H9 (cell line): ENCODE measurements at regions not wholly inside any gene's neighbourhood (a gene's known extent, or its start where the extent isn't known, plus 50 kb on each side); places are given as distances from the start of the nearest gene placed in this dataset.

Experiments
- DNase-seq: peaks from one replicate; pipeline ENCODE4 v3.0.0-alpha.2; 2017
- H2AFZ ChIP-seq: one replicate; pipeline ENCODE4 v1.6.1; 2013; ENCODE audit warnings: mild to moderate bottlenecking, low read length, control low read depth, moderate library complexity
- H2AK5ac ChIP-seq: 2 replicates; pipeline ENCODE4 v1.6.1; 2013; ENCODE audit warnings: low read length, control low read depth, mixed read lengths; ENCODE audit not compliant: insufficient read length
- H2BK120ac ChIP-seq: one replicate; pipeline ENCODE4 v1.6.1; 2013; ENCODE audit warnings: low read depth, mild to moderate bottlenecking, low read length, control low read depth, inconsistent platforms; ENCODE audit not compliant: poor library complexity, severe bottlenecking
- H2BK12ac ChIP-seq: 2 replicates; pipeline ENCODE4 v1.6.1; 2013; ENCODE audit warnings: low read length, control low read depth, mixed read lengths, low read depth; ENCODE audit not compliant: insufficient read length
- H2BK15ac ChIP-seq: 2 replicates; pipeline ENCODE4 v1.6.1; 2013; ENCODE audit warnings: low read depth, low read length, control low read depth
- H2BK20ac ChIP-seq: one replicate; pipeline ENCODE4 v1.6.1; 2013; ENCODE audit warnings: low read depth, mild to moderate bottlenecking, low read length, control low read depth, inconsistent platforms; ENCODE audit not compliant: poor library complexity, severe bottlenecking
- H2BK5ac ChIP-seq: 2 replicates; pipeline ENCODE4 v1.6.1; 2013; ENCODE audit warnings: low read length, control low read depth, mixed read lengths; ENCODE audit not compliant: insufficient read length
- H3K14ac ChIP-seq: 2 replicates; pipeline ENCODE4 v1.6.1; 2013; ENCODE audit warnings: low read length, control low read depth; ENCODE audit not compliant: insufficient read depth
- H3K18ac ChIP-seq: 2 replicates; pipeline ENCODE4 v1.6.1; 2013; ENCODE audit warnings: low read depth, mild to moderate bottlenecking, mixed read lengths, low read length, control low read depth; ENCODE audit not compliant: insufficient read length
- H3K23ac ChIP-seq: 2 replicates; pipeline ENCODE4 v1.6.1; 2013; ENCODE audit warnings: low read length, control low read depth, mixed read lengths, low read depth; ENCODE audit not compliant: insufficient read length
- H3K23me2 ChIP-seq: 2 replicates; pipeline ENCODE4 v1.6.1; 2013; ENCODE audit warnings: low read depth, mild to moderate bottlenecking, mixed read lengths, low read length, control low read depth; ENCODE audit not compliant: insufficient read length, poor library complexity, severe bottlenecking
- H3K27ac ChIP-seq: 2 replicates; pipeline ENCODE4 v1.5.1; 2013; ENCODE audit warnings: low read length, control low read depth, mixed read lengths, low read depth; ENCODE audit not compliant: insufficient read length
- H3K27me3 ChIP-seq: 2 replicates; pipeline ENCODE4 v1.6.1; 2013; ENCODE audit warnings: low read length, control low read depth, inconsistent platforms; ENCODE audit not compliant: insufficient read depth
- H3K4ac ChIP-seq: 2 replicates; pipeline ENCODE4 v1.6.1; 2013; ENCODE audit warnings: low read depth, mild to moderate bottlenecking, control low read depth, inconsistent platforms, low read length, moderate library complexity
- H3K4me1 ChIP-seq: 2 replicates; pipeline ENCODE4 v1.6.1; 2013; ENCODE audit warnings: low read length, control low read depth, inconsistent platforms; ENCODE audit not compliant: insufficient read depth
- H3K4me2 ChIP-seq: 2 replicates; pipeline ENCODE4 v1.6.1; 2013; ENCODE audit warnings: low read length, control low read depth, mixed read lengths; ENCODE audit not compliant: insufficient read length, insufficient read depth
- H3K56ac ChIP-seq: 2 replicates; pipeline ENCODE4 v1.6.1; 2013; ENCODE audit warnings: low read depth, mild to moderate bottlenecking, mixed read lengths, low read length, control low read depth; ENCODE audit not compliant: insufficient read length
- H3K79me1 ChIP-seq: 2 replicates; pipeline ENCODE4 v1.6.1; 2013; ENCODE audit warnings: low read depth, mild to moderate bottlenecking, moderate library complexity, low read length, control low read depth, inconsistent platforms; ENCODE audit not compliant: insufficient read depth, poor library complexity, severe bottlenecking
- H3K79me2 ChIP-seq: 2 replicates; pipeline ENCODE4 v1.6.1; 2013; ENCODE audit warnings: low read length, control low read depth, inconsistent platforms; ENCODE audit not compliant: insufficient read depth
- H3K9ac ChIP-seq: 2 replicates; pipeline ENCODE4 v1.6.1; 2013; ENCODE audit warnings: low read length, control low read depth, mixed read lengths; ENCODE audit not compliant: insufficient read length; ENCODE audit errors: extremely low read depth
- H3K9me3 ChIP-seq: one replicate; pipeline ENCODE4 v1.6.1; 2013; ENCODE audit warnings: low read depth, low read length, inconsistent platforms; ENCODE audit not compliant: control insufficient read depth
- H3T11ph ChIP-seq: one replicate; pipeline ENCODE4 v1.6.1; 2013; ENCODE audit warnings: mild to moderate bottlenecking, low read length, control low read depth, inconsistent platforms
- H4K20me1 ChIP-seq: one replicate; pipeline ENCODE4 v1.6.1; 2013; ENCODE audit not compliant: control insufficient read depth, insufficient read length, insufficient read depth
- H4K5ac ChIP-seq: 2 replicates; pipeline ENCODE4 v1.6.1; 2013; ENCODE audit warnings: low read depth, mild to moderate bottlenecking, mixed read lengths, low read length, control low read depth; ENCODE audit not compliant: insufficient read length
- H4K8ac ChIP-seq: replicated peaks from 2 replicates; pipeline ENCODE4 v1.6.1; 2013; ENCODE audit warnings: low read length, control low read depth, mixed read lengths, low read depth; ENCODE audit not compliant: insufficient read length
- H4K91ac ChIP-seq: 2 replicates; pipeline ENCODE4 v1.6.1; 2013; ENCODE audit warnings: low read depth, mild to moderate bottlenecking, moderate library complexity, mixed read lengths, low read length, control low read depth; ENCODE audit not compliant: insufficient read length
- H3K27ac Mint-ChIP-seq, 3 experiments: 2 replicates in 2 of 3; 3 replicates in 1 of 3; pipeline ENCODE4 v1.8.0; 2020 to 2021; ENCODE audit warnings: mixed read lengths in 3 of 3, mild to moderate bottlenecking in 1 of 3, moderate library complexity in 1 of 3
- H3K27me3 Mint-ChIP-seq: 2 replicates; pipeline ENCODE4 v1.8.0; 2021; ENCODE audit warnings: low read depth, mild to moderate bottlenecking, moderate library complexity, mixed read lengths
- H3K36me3 Mint-ChIP-seq, 3 experiments: 2 replicates in 2 of 3; 3 replicates in 1 of 3; pipeline ENCODE4 v1.8.0; 2020 to 2021; ENCODE audit warnings: low read depth in 3 of 3, mixed read lengths in 3 of 3; ENCODE audit not compliant: insufficient read depth in 1 of 3
- H3K4me1 Mint-ChIP-seq, 2 experiments: 2 replicates each; pipeline ENCODE4 v1.8.0; 2020; ENCODE audit warnings: mixed read lengths in 2 of 2
- H3K4me3 Mint-ChIP-seq, 2 experiments: 2 replicates in 1 of 2; 3 replicates in 1 of 2; pipeline ENCODE4 v1.8.0; 2020 to 2021; ENCODE audit warnings: mild to moderate bottlenecking in 2 of 2, mixed read lengths in 2 of 2, moderate library complexity in 1 of 2
- H3K9me3 Mint-ChIP-seq, 2 experiments: 2 replicates in 1 of 2; 3 replicates in 1 of 2; pipeline ENCODE4 v1.8.0; 2020; ENCODE audit warnings: mild to moderate bottlenecking in 2 of 2, mixed read lengths in 2 of 2, moderate library complexity in 1 of 2
- CTCF ChIP-seq: fragments of 200-600 bp; sonication (generic); conservative IDR thresholded peaks from 3 replicates; pipeline ENCODE4 v1.8.0; 2021; ENCODE audit warnings: antibody characterized with exemption, mild to moderate bottlenecking
- WGBS: extraction: QIAGEN DNeasy Blood & Tissue Kit; methylation state at CpG from one replicate; pipeline ENCODE4 v1.1.7; 2013; ENCODE audit warnings: missing lambda C conversion rate, low lambda C conversion rate, mixed read lengths; ENCODE audit not compliant: insufficient read length; ENCODE audit errors: extremely low coverage; 5-methylcytosine and 5-hydroxymethylcytosine counted together

GRCh38 chr6:4404415-4404814 lies 269.0 kb upstream of the ECI2 start:
- H2BK15ac ChIP-seq, result no peak overlapping the region
- no peak overlapping the region for H2BK5ac ChIP-seq
- H2AFZ ChIP-seq, result no peak overlapping the region
- H3T11ph ChIP-seq, result no peak overlapping the region
- no peak overlapping the region for H4K91ac ChIP-seq
- no peak overlapping the region for H3K4me3 Mint-ChIP-seq
- peaks cover 15% of the 10 kb centered on the region for H3K27me3 Mint-ChIP-seq
- no peaks in the 10 kb centered on the region for H3K79me1 ChIP-seq
- no peak overlapping the region for H3K56ac ChIP-seq
- H3K23me2 ChIP-seq, result no peaks in the 10 kb centered on the region
- no peak overlapping the region for H2AK5ac ChIP-seq
- TF ChIP-seq CTCF, result no peak
- no peak overlapping the region for H3K9ac ChIP-seq
- no peak overlapping the region for H3K23ac ChIP-seq
- no peak overlapping the region for H2BK12ac ChIP-seq
- H2BK20ac ChIP-seq, result no peak overlapping the region
- peaks cover 14 to 30% (median 16%) of the 10 kb centered on the region in 3 experiments for H3K36me3 Mint-ChIP-seq
- H3K4me1 ChIP-seq, result no peaks in the 10 kb centered on the region
- no peaks in the 10 kb centered on the region for H4K20me1 ChIP-seq
- no peak overlapping the region for H3K4me2 ChIP-seq
- H3K27ac ChIP-seq, result no peak overlapping the region
- H3K9me3 Mint-ChIP-seq, result peaks cover 18 to 27% of the 10 kb centered on the region in 2 experiments
- H3K27ac Mint-ChIP-seq, result no peak overlapping the region; a peak in 1 of 7 replicates
- H3K9me3 ChIP-seq, result no peaks in the 10 kb centered on the region
- H3K27me3 ChIP-seq, result no peaks in the 10 kb centered on the region
- H3K14ac ChIP-seq, result no peak overlapping the region
- no peak overlapping the region for H4K8ac ChIP-seq
- H3K4ac ChIP-seq, result no peak overlapping the region
- no peak for DNase-seq
- no peak overlapping the region for H2BK120ac ChIP-seq
- no CpG with 5 or more reads among the region's 2 CpGs for WGBS
- H4K5ac ChIP-seq, result no peak overlapping the region
- H3K4me1 Mint-ChIP-seq, result peaks cover 42 to 52% of the 10 kb centered on the region in 2 experiments
- no peaks in the 10 kb centered on the region for H3K79me2 ChIP-seq
- H3K18ac ChIP-seq, result no peak overlapping the region
